ENCODE measurements at regions not wholly inside any gene's neighbourhood (a gene's known extent, or its start where the extent isn't known, plus 50 kb on each side); places are given as distances from the start of the nearest gene placed in this dataset.

GRCh38 chr13:48816700-48817099 is 159.0 kb upstream of the FNDC3A start:
- TF ChIP-seq ZNF354B (CRISPR knock-in tag; IDR thresholded peaks at IDR 0.05): no peak
- TF ChIP-seq STAT5B (CRISPR knock-in tag; IDR thresholded peaks at IDR 0.05): no peak
- TF ChIP-seq, protein P1, sequence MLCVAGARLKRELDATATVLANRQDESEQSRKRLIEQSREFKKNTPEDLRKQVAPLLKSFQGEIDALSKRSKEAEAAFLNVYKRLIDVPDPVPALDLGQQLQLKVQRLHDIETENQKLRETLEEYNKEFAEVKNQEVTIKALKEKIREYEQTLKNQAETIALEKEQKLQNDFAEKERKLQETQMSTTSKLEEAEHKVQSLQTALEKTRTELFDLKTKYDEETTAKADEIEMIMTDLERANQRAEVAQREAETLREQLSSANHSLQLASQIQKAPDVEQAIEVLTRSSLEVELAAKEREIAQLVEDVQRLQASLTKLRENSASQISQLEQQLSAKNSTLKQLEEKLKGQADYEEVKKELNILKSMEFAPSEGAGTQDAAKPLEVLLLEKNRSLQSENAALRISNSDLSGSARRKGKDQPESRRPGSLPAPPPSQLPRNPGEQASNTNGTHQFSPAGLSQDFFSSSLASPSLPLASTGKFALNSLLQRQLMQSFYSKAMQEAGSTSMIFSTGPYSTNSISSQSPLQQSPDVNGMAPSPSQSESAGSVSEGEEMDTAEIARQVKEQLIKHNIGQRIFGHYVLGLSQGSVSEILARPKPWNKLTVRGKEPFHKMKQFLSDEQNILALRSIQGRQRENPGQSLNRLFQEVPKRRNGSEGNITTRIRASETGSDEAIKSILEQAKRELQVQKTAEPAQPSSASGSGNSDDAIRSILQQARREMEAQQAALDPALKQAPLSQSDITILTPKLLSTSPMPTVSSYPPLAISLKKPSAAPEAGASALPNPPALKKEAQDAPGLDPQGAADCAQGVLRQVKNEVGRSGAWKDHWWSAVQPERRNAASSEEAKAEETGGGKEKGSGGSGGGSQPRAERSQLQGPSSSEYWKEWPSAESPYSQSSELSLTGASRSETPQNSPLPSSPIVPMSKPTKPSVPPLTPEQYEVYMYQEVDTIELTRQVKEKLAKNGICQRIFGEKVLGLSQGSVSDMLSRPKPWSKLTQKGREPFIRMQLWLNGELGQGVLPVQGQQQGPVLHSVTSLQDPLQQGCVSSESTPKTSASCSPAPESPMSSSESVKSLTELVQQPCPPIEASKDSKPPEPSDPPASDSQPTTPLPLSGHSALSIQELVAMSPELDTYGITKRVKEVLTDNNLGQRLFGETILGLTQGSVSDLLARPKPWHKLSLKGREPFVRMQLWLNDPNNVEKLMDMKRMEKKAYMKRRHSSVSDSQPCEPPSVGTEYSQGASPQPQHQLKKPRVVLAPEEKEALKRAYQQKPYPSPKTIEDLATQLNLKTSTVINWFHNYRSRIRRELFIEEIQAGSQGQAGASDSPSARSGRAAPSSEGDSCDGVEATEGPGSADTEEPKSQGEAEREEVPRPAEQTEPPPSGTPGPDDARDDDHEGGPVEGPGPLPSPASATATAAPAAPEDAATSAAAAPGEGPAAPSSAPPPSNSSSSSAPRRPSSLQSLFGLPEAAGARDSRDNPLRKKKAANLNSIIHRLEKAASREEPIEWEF (CRISPR knock-in tag; IDR thresholded peaks at IDR 0.05): no peak
- TF ChIP-seq, protein P2, sequence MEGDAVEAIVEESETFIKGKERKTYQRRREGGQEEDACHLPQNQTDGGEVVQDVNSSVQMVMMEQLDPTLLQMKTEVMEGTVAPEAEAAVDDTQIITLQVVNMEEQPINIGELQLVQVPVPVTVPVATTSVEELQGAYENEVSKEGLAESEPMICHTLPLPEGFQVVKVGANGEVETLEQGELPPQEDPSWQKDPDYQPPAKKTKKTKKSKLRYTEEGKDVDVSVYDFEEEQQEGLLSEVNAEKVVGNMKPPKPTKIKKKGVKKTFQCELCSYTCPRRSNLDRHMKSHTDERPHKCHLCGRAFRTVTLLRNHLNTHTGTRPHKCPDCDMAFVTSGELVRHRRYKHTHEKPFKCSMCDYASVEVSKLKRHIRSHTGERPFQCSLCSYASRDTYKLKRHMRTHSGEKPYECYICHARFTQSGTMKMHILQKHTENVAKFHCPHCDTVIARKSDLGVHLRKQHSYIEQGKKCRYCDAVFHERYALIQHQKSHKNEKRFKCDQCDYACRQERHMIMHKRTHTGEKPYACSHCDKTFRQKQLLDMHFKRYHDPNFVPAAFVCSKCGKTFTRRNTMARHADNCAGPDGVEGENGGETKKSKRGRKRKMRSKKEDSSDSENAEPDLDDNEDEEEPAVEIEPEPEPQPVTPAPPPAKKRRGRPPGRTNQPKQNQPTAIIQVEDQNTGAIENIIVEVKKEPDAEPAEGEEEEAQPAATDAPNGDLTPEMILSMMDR (IDR thresholded peaks at IDR 0.05 in 2 of 3, conservative IDR thresholded peaks at IDR 0.05 in 1 of 3; ENCODE audit: insufficient read depth in 2 of 3, low read depth in 1 of 3, low read length in 3 of 3): no peak
- TF ChIP-seq ZNF124 (CRISPR knock-in tag; IDR thresholded peaks at IDR 0.05): no peak
- TF ChIP-seq ZNF24 (IDR thresholded peaks at IDR 0.05): no peak
- no peak for TF ChIP-seq IRF2 (CRISPR knock-in tag; IDR thresholded peaks at IDR 0.05)
- no peak for TF ChIP-seq ZNF589 (CRISPR knock-in tag; IDR thresholded peaks at IDR 0.05; ENCODE audit: low read depth)
- TF ChIP-seq MXI1 (IDR thresholded peaks at IDR 0.05; ENCODE audit: low read depth, low read length): no peak
- TF ChIP-seq THAP7 (CRISPR knock-in tag; IDR thresholded peaks at IDR 0.05): no peak

Data from K562 (cell line).